MCF 10A (cell line): ENCODE measurements at regions not wholly inside any gene's neighbourhood (a gene's known extent, or its start where the extent isn't known, plus 50 kb on each side); places are given as distances from the start of the nearest gene placed in this dataset.

Source experiments
- BruUV-seq: library from RNA; stranded (reverse); fragments of 400-500 nt; replicated peaks from 2 replicates; lab custom pipeline; 2021; lab: Mats Ljungman, UMichigan
- CTCF ChIA-PET: fragments of 300-600 bp; sonication (Branson Sonifier 250); formaldehyde crosslinking; extraction: SDS; loops from one replicate; lab custom pipeline; 2021; ENCODE audit warnings: antibody characterized with exemption, inconsistent platforms; lab: Yijun Ruan, JAX
- POLR2A ChIA-PET: fragments of 300-600, 350-650 bp; sonication (Branson Sonifier 250); formaldehyde crosslinking; extraction: SDS; loops from one replicate; lab custom pipeline; 2020; ENCODE audit warnings: antibody characterized with exemption, inconsistent platforms; lab: Yijun Ruan, JAX
- DNase-seq: peaks from one replicate; pipeline ENCODE4 v3.0.0-alpha.2; 2018; ENCODE audit not compliant: unreplicated experiment
- H3K27ac Mint-ChIP-seq: one replicate; pipeline ENCODE4 v1.8.0; 2022; ENCODE audit warnings: mild to moderate bottlenecking, low read depth, mixed read lengths; ENCODE audit not compliant: unreplicated experiment
- H3K27me3 Mint-ChIP-seq: one replicate; pipeline ENCODE4 v1.8.0; 2022; ENCODE audit warnings: mixed read lengths; ENCODE audit not compliant: insufficient read depth, unreplicated experiment
- H3K36me3 Mint-ChIP-seq: one replicate; pipeline ENCODE4 v1.8.0; 2022; ENCODE audit warnings: mild to moderate bottlenecking, moderate library complexity, mixed read lengths; ENCODE audit not compliant: insufficient read depth, unreplicated experiment
- H3K4me1 Mint-ChIP-seq: one replicate; pipeline ENCODE4 v1.8.0; 2022; ENCODE audit warnings: mixed read lengths; ENCODE audit not compliant: insufficient read depth, unreplicated experiment
- H3K4me3 Mint-ChIP-seq: one replicate; pipeline ENCODE4 v1.8.0; 2022; ENCODE audit warnings: mild to moderate bottlenecking, moderate library complexity, mixed read lengths; ENCODE audit not compliant: unreplicated experiment
- H3K9me3 Mint-ChIP-seq: one replicate; pipeline ENCODE4 v1.8.0; 2022; ENCODE audit warnings: mixed read lengths; ENCODE audit not compliant: unreplicated experiment
- intact Hi-C: fragments of 100-400 bp; cut with micrococcal nuclease; formaldehyde crosslinking; loops from 2 replicates; pipeline ENCODE4 v1.14.1; 2022
- TF ChIP-seq, protein P1 (sequence below): fragments of 200-600 bp; IDR thresholded peaks from one replicate; pipeline ENCODE4 v1.8.0; 2022; ENCODE audit warnings: antibody characterized with exemption, mild to moderate bottlenecking; ENCODE audit not compliant: unreplicated experiment

GRCh38 chr1:30144831-30145230 is 578.6 kb downstream of the MATN1 start:
- no peaks in the 10 kb centered on the region for H3K4me1 Mint-ChIP-seq
- no peak overlapping the region for H3K27ac Mint-ChIP-seq
- peaks cover 8% of the 10 kb centered on the region for H3K9me3 Mint-ChIP-seq
- ChIA-PET CTCF (no interaction called here), POLR2A (no interaction called here)
- DNase-seq: no peak
- intact Hi-C loops: no loop called here
- BruUV-seq: no TSS peak
- TF ChIP-seq, protein P1, sequence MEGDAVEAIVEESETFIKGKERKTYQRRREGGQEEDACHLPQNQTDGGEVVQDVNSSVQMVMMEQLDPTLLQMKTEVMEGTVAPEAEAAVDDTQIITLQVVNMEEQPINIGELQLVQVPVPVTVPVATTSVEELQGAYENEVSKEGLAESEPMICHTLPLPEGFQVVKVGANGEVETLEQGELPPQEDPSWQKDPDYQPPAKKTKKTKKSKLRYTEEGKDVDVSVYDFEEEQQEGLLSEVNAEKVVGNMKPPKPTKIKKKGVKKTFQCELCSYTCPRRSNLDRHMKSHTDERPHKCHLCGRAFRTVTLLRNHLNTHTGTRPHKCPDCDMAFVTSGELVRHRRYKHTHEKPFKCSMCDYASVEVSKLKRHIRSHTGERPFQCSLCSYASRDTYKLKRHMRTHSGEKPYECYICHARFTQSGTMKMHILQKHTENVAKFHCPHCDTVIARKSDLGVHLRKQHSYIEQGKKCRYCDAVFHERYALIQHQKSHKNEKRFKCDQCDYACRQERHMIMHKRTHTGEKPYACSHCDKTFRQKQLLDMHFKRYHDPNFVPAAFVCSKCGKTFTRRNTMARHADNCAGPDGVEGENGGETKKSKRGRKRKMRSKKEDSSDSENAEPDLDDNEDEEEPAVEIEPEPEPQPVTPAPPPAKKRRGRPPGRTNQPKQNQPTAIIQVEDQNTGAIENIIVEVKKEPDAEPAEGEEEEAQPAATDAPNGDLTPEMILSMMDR: no peak
- no peak overlapping the region for H3K4me3 Mint-ChIP-seq
- peaks cover 44% of the 10 kb centered on the region for H3K27me3 Mint-ChIP-seq
- no peaks in the 10 kb centered on the region for H3K36me3 Mint-ChIP-seq

GRCh38 chr1:30143517-30143916 is 579.9 kb downstream of the MATN1 start:
- TF ChIP-seq, protein P1: no peak
- no peaks in the 10 kb centered on the region for H3K4me1 Mint-ChIP-seq
- peaks cover 8% of the 10 kb centered on the region for H3K9me3 Mint-ChIP-seq
- ChIA-PET CTCF (interaction anchor here (0.7 kb wide), 1 partner anchor 185 kb away, joined by 3 read pairs; no protein-coding TSS in a partner anchor), POLR2A (no interaction called here)
- DNase-seq: no peak
- H3K27me3 Mint-ChIP-seq: peaks cover 45% of the 10 kb centered on the region
- intact Hi-C loops: no loop called here
- H3K27ac Mint-ChIP-seq: no peak overlapping the region
- no peak overlapping the region for H3K4me3 Mint-ChIP-seq
- no TSS peak for BruUV-seq
- no peaks in the 10 kb centered on the region for H3K36me3 Mint-ChIP-seq

DNA sequence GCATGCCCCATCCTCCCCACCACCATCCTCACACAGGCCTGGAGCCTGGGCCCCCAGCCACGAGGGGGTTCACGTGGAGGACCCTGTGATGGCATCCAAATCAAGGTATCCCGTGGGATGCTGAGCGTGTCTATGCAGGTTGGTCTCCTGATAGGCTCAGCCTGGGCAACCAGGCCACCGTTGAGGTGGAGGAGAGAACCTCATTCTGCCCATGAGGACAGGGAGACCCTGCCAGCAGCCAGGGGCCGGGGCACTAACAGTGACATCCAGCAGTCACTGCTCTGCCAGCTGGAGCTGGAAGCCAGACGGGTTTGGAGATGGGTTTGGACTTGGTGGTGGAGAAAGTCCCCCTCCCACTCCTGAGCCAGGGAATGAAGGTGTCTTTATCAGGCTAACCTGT is 582.8 kb downstream of the MATN1 start:
- Mint-ChIP-seq H3K36me3 (no peaks in the 10 kb centered on the region), H3K27me3 (peaks cover 49% of the 10 kb centered on the region), H3K4me3 (no peak overlapping the region), H3K9me3 (peaks cover 8% of the 10 kb centered on the region), H3K4me1 (no peaks in the 10 kb centered on the region), H3K27ac (no peak overlapping the region)
- CTCF ChIA-PET: no interaction called here
- no TSS peak for BruUV-seq
- POLR2A ChIA-PET: no interaction called here
- TF ChIP-seq, protein P1: no peak
- DNase-seq: no peak
- intact Hi-C loops: no loop called here

GRCh38 chr1:30138891-30139290 is 584.5 kb downstream of the MATN1 start:
- CTCF ChIA-PET: interaction anchor here (0.6 to 0.7 kb wide), 2 partner anchors 9 to 559 kb away, joined by 3 read pairs; no protein-coding TSS in a partner anchor
- Mint-ChIP-seq H3K4me1 (no peaks in the 10 kb centered on the region), H3K36me3 (no peaks in the 10 kb centered on the region), H3K9me3 (peaks cover under 1% of the 10 kb centered on the region), H3K27me3 (peaks cover 46% of the 10 kb centered on the region), H3K27ac (no peak overlapping the region), H3K4me3 (no peak overlapping the region)
- DNase-seq: no peak
- TF ChIP-seq, protein P1: no peak
- POLR2A ChIA-PET: no interaction called here
- intact Hi-C loops: no loop called here
- no TSS peak for BruUV-seq
